ENCODE measurements at regions not wholly inside any gene's neighbourhood (a gene's known extent, or its start where the extent isn't known, plus 50 kb on each side); places are given as distances from the start of the nearest gene placed in this dataset.
"Not testable (repeated sequence)": the region's sequence is repeated elsewhere in the genome, so short reads cannot be mapped to it uniquely, and the experiment has no call there.

- intact Hi-C loops (cut with micrococcal nuclease; ENCODE audit: unreplicated experiment); CTCF ChIA-PET; H3K4me3 Mint-ChIP-seq (ENCODE audit: unreplicated experiment); H3K27me3 ChIP-seq (replicated peaks; ENCODE audit: control insufficient read depth, insufficient read depth, low read length); H3K9me3 Mint-ChIP-seq (ENCODE audit: unreplicated experiment); H3K9me3 ChIP-seq; POLR2A ChIA-PET; H3K36me3 Mint-ChIP-seq (ENCODE audit: insufficient read depth, unreplicated experiment); H3K27me3 Mint-ChIP-seq (ENCODE audit: insufficient read depth, unreplicated experiment); H3K27ac Mint-ChIP-seq (ENCODE audit: unreplicated experiment); H3K4me1 ChIP-seq; DNase-seq; H3K4me3 ChIP-seq (ENCODE audit: low read depth, low read length); H3K4me1 Mint-ChIP-seq (ENCODE audit: low read depth, unreplicated experiment); H3K36me3 ChIP-seq (ENCODE audit: control insufficient read depth, insufficient read depth, low read length); BruUV-seq (replicated peaks): not testable (repeated sequence)
Measured at GRCh38 chr10:38396178-38396954, 302.2 kb downstream of the ZNF37A start.

- H3K4me1 ChIP-seq; H3K4me1 Mint-ChIP-seq (ENCODE audit: low read depth, unreplicated experiment); H3K9me3 ChIP-seq; H3K27me3 ChIP-seq (replicated peaks; ENCODE audit: control insufficient read depth, insufficient read depth, low read length); H3K36me3 ChIP-seq (ENCODE audit: control insufficient read depth, insufficient read depth, low read length); H3K27me3 Mint-ChIP-seq (ENCODE audit: insufficient read depth, unreplicated experiment); intact Hi-C loops (cut with micrococcal nuclease; ENCODE audit: unreplicated experiment); BruUV-seq (replicated peaks); H3K9me3 Mint-ChIP-seq (ENCODE audit: unreplicated experiment); POLR2A ChIA-PET; DNase-seq; CTCF ChIA-PET; H3K27ac Mint-ChIP-seq (ENCODE audit: unreplicated experiment): not testable (repeated sequence)
- Mint-ChIP-seq H3K36me3 (ENCODE audit: insufficient read depth, unreplicated experiment) (peaks cover 14% of the 10 kb centered on the region), H3K4me3 (ENCODE audit: unreplicated experiment) (peak overlapping the region; percentile 96)
- H3K4me3 ChIP-seq (ENCODE audit: low read depth, low read length) = peak overlapping the region; percentile 99
Measured at GRCh38 chr10:38401565-38401964, 307.4 kb downstream of the ZNF37A start.

- ChIA-PET POLR2A (interaction anchor here (0.5 to 0.6 kb wide), 2 partner anchors 58 to 658 kb away, joined by 3 read pairs; no protein-coding TSS in a partner anchor), CTCF (interaction anchor here (0.7 to 1.1 kb wide), 2 partner anchors 37 to 875 kb away, joined by 4 read pairs; no protein-coding TSS in a partner anchor)
- not testable (repeated sequence) for H3K4me1 Mint-ChIP-seq (ENCODE audit: low read depth, unreplicated experiment); H3K27me3 Mint-ChIP-seq (ENCODE audit: insufficient read depth, unreplicated experiment); H3K27me3 ChIP-seq (replicated peaks; ENCODE audit: control insufficient read depth, insufficient read depth, low read length); H3K4me1 ChIP-seq; H3K9me3 Mint-ChIP-seq (ENCODE audit: unreplicated experiment); H3K9me3 ChIP-seq; H3K36me3 ChIP-seq (ENCODE audit: control insufficient read depth, insufficient read depth, low read length); BruUV-seq (replicated peaks)
- Mint-ChIP-seq H3K36me3 (ENCODE audit: insufficient read depth, unreplicated experiment) (peaks cover 14% of the 10 kb centered on the region), H3K27ac (ENCODE audit: unreplicated experiment) (peak overlapping the region; percentile 98), H3K4me3 (ENCODE audit: unreplicated experiment) (peak overlapping the region; percentile 96)
- DNase-seq = peak; percentile 97
- H3K4me3 ChIP-seq (ENCODE audit: low read depth, low read length) = peak overlapping the region; percentile 99
- TF ChIP-seq CTCF (IDR thresholded peaks at IDR 0.05; ENCODE audit: insufficient read depth in 1 of 2, low read depth in 1 of 2, low read length in 1 of 2, severe bottlenecking in 1 of 2, unreplicated experiment in 1 of 2) = peak in 1 of 2 experiments; percentile 7
- intact Hi-C loops (cut with micrococcal nuclease; ENCODE audit: unreplicated experiment) = loop anchor here (1.0 kb wide), 1 partner anchor 426 kb away; the partner anchor contains the start of gene ZNF25
Measured at GRCh38 chr10:38402442-38403346, 308.6 kb downstream of the ZNF37A start.

- intact Hi-C loops (cut with micrococcal nuclease; ENCODE audit: unreplicated experiment) = loop anchor here (1.0 kb wide), 1 partner anchor 427 kb away; the partner anchor contains the start of gene ZNF25
- not testable (repeated sequence) for H3K4me1 ChIP-seq; H3K4me1 Mint-ChIP-seq (ENCODE audit: low read depth, unreplicated experiment); H3K36me3 ChIP-seq (ENCODE audit: control insufficient read depth, insufficient read depth, low read length); H3K27me3 ChIP-seq (replicated peaks; ENCODE audit: control insufficient read depth, insufficient read depth, low read length); DNase-seq; H3K9me3 Mint-ChIP-seq (ENCODE audit: unreplicated experiment); H3K27me3 Mint-ChIP-seq (ENCODE audit: insufficient read depth, unreplicated experiment); H3K9me3 ChIP-seq
- ChIA-PET POLR2A (interaction anchor here (0.6 kb wide), 1 partner anchor 59 kb away, joined by 3 read pairs; no protein-coding TSS in a partner anchor), CTCF (interaction anchor here (0.6 to 1.1 kb wide), 2 partner anchors 38 to 408 kb away, joined by 4 read pairs; no protein-coding TSS in a partner anchor)
- H3K36me3 Mint-ChIP-seq (ENCODE audit: insufficient read depth, unreplicated experiment) = peaks cover 14% of the 10 kb centered on the region
- TSS peak; percentile 77 for BruUV-seq (replicated peaks)
- peak overlapping the region; percentile 96 for H3K4me3 Mint-ChIP-seq (ENCODE audit: unreplicated experiment)
- H3K4me3 ChIP-seq (ENCODE audit: low read depth, low read length) = peak overlapping the region; percentile 44
- peak overlapping the region; percentile 98 for H3K27ac Mint-ChIP-seq (ENCODE audit: unreplicated experiment)
Measured at GRCh38 chr10:38403347-38404117, 309.4 kb downstream of the ZNF37A start.

GRCh38 chr10:38423634-38424033 is 329.5 kb downstream of the ZNF37A start:
- BruUV-seq (replicated peaks); H3K4me3 ChIP-seq (ENCODE audit: low read depth, low read length); intact Hi-C loops (cut with micrococcal nuclease; ENCODE audit: unreplicated experiment); DNase-seq; POLR2A ChIA-PET; H3K4me3 Mint-ChIP-seq (ENCODE audit: unreplicated experiment); CTCF ChIA-PET; H3K9me3 ChIP-seq; H3K4me1 Mint-ChIP-seq (ENCODE audit: low read depth, unreplicated experiment); H3K4me1 ChIP-seq; H3K27me3 Mint-ChIP-seq (ENCODE audit: insufficient read depth, unreplicated experiment); H3K27me3 ChIP-seq (replicated peaks; ENCODE audit: control insufficient read depth, insufficient read depth, low read length); H3K27ac Mint-ChIP-seq (ENCODE audit: unreplicated experiment); H3K9me3 Mint-ChIP-seq (ENCODE audit: unreplicated experiment); H3K36me3 ChIP-seq (ENCODE audit: control insufficient read depth, insufficient read depth, low read length): not testable (repeated sequence)
- H3K36me3 Mint-ChIP-seq (ENCODE audit: insufficient read depth, unreplicated experiment) = peaks cover 12% of the 10 kb centered on the region
